GM19467 (cell line): ENCODE measurements at regions not wholly inside any gene's neighbourhood (a gene's known extent, or its start where the extent isn't known, plus 50 kb on each side); places are given as distances from the start of the nearest gene placed in this dataset.

Source experiments
- ATAC-seq: cut with Tn5 transposase; IDR thresholded peaks from one replicate; pipeline ENCODE4 v1.9.1; 2021; ENCODE audit warnings: mild to moderate bottlenecking, moderate library complexity; ENCODE audit not compliant: unreplicated experiment

- no peak for ATAC-seq
These were observed 303.7 kb downstream of the KCNN2 start for GRCh38 chr5:114665551-114665950.

DNA sequence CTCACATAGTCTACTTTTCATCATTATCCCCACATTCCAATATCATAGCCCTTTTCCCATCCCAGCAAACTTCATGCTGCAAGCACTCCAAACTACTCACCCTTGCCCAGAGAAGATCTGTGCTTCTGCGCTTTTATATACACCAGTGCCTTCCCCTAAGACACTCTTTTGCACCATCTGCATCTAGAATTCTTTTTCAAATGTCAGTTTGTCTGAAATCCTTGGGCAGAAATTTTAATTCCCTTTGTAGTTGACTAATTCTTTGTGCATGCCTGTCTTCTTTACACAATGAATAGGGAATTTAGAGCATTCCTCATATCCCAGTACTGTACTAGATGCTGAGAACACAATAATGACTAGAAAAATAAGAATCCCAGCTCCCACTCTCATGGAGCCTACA is 298.9 kb downstream of the KCNN2 start:
- ATAC-seq = no peak

- ATAC-seq = no peak
These were observed 296.3 kb downstream of the KCNN2 start for GRCh38 chr5:114658194-114658593.

GRCh38 chr5:114657342-114658130 is 295.7 kb downstream of the KCNN2 start:
- ATAC-seq = no peak

- no peak for ATAC-seq
These were observed 288.0 kb downstream of the KCNN2 start for GRCh38 chr5:114649878-114650277.

GRCh38 chr5:114648940-114649339 is 287.1 kb downstream of the KCNN2 start:
- no peak for ATAC-seq

- no peak for ATAC-seq
These were observed 282.7 kb downstream of the KCNN2 start for GRCh38 chr5:114644576-114644975.

GRCh38 chr5:114636271-114636670 is 274.4 kb downstream of the KCNN2 start:
- ATAC-seq = no peak

DNA sequence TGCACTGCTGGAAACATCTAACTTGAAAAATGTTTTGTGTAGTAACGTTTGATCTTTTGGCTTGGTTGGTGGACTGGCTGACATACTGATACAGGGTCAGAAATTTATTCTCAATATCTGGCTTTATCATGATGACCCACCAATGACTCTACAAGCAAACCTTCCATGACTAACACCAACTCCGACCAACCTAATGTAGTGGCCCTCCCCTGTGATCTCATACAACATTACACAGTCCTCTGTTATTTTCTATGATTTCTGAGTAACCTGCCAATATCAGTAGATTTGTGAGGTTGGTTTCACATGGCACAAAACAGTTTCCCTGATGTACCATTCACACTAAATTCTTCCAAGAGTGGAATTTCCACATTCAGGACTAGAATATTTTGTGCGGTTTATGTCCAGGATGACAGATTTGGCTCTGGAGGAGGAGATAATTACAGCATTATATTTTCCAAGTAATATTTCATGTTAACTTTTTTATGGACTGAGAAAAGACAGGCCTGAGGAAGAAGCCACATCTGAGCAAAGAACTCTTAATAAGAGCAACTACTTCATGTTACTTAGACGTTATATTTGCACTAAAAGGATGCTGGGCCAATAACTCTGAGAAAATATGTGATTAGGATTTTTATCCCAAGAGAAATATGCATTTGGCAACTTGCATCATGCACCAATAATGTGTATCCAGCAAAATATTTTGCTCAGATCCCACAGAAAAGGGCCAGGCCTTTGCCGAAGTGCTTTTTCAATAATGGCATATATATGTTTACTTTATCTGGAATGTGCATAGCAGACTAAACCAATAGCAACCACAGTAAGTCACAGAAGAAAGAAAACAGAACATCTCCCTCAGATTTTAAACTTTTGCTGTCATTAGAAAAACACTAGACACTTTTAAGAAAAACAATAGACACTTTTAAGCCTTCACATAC is 273.4 kb downstream of the KCNN2 start:
- ATAC-seq = no peak

- ATAC-seq = no peak
These were observed 272.6 kb downstream of the KCNN2 start for GRCh38 chr5:114634517-114634916.

DNA sequence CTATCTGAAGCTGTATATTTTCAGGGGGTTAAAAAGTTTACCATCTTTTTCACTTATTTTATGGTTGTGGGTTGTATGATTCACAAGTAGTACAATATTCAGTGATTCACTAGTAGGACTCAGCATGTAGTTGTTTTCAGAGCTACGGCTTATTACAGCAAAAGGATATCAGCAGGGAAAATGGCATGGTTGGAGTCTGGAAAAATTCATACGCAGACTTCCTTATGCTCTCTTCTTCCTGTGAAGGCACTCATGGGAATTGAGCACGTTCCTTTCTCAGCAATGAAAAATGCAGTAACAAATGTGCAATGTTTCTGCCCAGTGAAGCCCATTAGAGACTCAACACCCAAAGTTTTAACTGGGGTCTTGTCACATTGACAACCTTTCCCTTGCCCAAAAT is 250.5 kb downstream of the KCNN2 start:
- ATAC-seq = no peak

DNA sequence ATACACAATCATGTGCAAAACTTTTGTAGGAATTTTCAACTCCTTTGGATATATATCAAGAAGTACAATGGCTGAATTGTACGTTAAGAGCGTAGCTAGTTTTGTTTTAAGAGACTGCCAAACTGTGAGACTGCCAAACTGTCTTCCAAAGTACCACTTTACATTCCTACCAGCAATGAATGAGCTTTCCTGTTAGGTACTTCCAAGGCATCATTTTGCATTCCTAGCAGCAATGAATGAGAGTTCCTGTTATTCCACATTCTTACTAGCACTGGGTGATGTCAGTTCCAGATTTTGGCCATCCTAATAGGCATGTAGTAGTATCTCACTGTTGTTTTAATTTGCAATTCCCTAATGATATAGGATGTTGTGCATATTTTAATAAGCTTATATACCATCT is 219.3 kb downstream of the KCNN2 start:
- no peak for ATAC-seq

DNA sequence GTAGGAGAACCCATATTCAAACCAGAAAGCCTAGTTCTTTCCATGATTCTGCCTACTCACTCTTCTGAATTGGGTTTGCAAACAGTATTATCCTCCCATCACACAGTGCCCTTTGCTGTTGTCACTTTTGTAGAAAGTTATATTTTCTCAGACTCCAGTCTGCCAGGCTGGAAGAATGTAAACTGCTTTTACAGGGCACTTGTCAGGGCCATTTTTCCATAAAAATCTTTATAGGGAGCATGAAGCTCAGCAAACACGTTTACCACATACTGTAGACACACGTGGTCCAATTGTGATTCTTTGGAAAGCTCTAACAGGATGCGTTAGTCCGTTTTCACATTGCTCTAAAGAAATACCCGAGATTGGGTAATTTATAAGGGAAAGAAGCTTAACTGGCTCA is 204.0 kb downstream of the KCNN2 start:
- ATAC-seq = no peak

- ATAC-seq = no peak
These were observed 203.3 kb downstream of the KCNN2 start for GRCh38 chr5:114565139-114565538.

- ATAC-seq = no peak
These were observed 199.5 kb downstream of the KCNN2 start for GRCh38 chr5:114561415-114561814.
